ENCODE measurements at regions not wholly inside any gene's neighbourhood (a gene's known extent, or its start where the extent isn't known, plus 50 kb on each side); places are given as distances from the start of the nearest gene placed in this dataset.

DNA sequence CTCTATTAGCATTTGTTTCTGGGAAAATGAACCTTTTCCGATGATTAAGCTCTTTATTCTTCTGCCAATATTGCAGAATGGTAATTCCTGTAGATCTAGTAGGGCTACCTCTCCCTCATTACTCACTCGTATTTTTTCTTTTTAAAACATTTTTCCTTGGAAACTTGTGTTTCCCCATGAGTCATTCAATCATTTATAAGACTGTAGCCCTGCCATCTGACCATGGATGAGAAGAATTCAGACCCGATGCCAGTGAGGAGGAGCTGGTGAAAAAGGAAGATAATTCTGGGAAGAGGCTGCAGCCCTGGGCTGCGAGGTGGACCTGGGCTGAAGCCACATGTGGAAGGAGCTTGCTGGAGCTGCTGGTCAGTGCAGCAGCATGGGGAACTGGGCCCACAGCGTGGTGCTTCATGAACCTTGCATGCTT, 242.8 kb downstream of the KLF6 start:
- TF ChIP-seq, protein P1, sequence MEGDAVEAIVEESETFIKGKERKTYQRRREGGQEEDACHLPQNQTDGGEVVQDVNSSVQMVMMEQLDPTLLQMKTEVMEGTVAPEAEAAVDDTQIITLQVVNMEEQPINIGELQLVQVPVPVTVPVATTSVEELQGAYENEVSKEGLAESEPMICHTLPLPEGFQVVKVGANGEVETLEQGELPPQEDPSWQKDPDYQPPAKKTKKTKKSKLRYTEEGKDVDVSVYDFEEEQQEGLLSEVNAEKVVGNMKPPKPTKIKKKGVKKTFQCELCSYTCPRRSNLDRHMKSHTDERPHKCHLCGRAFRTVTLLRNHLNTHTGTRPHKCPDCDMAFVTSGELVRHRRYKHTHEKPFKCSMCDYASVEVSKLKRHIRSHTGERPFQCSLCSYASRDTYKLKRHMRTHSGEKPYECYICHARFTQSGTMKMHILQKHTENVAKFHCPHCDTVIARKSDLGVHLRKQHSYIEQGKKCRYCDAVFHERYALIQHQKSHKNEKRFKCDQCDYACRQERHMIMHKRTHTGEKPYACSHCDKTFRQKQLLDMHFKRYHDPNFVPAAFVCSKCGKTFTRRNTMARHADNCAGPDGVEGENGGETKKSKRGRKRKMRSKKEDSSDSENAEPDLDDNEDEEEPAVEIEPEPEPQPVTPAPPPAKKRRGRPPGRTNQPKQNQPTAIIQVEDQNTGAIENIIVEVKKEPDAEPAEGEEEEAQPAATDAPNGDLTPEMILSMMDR (IDR thresholded peaks at IDR 0.05; ENCODE audit: unreplicated experiment): no peak
- Mint-ChIP-seq H3K9me3 (ENCODE audit: unreplicated experiment) (no peaks in the 10 kb centered on the region), H3K27ac (ENCODE audit: unreplicated experiment) (no peak overlapping the region), H3K27me3 (ENCODE audit: unreplicated experiment) (peaks cover 2% of the 10 kb centered on the region), H3K4me3 (ENCODE audit: unreplicated experiment) (no peak overlapping the region), H3K36me3 (ENCODE audit: low read depth, unreplicated experiment) (no peaks in the 10 kb centered on the region), H3K4me1 (ENCODE audit: unreplicated experiment) (peaks cover 9% of the 10 kb centered on the region)
- DNase-seq (ENCODE audit: low spot score): no peak

DNA sequence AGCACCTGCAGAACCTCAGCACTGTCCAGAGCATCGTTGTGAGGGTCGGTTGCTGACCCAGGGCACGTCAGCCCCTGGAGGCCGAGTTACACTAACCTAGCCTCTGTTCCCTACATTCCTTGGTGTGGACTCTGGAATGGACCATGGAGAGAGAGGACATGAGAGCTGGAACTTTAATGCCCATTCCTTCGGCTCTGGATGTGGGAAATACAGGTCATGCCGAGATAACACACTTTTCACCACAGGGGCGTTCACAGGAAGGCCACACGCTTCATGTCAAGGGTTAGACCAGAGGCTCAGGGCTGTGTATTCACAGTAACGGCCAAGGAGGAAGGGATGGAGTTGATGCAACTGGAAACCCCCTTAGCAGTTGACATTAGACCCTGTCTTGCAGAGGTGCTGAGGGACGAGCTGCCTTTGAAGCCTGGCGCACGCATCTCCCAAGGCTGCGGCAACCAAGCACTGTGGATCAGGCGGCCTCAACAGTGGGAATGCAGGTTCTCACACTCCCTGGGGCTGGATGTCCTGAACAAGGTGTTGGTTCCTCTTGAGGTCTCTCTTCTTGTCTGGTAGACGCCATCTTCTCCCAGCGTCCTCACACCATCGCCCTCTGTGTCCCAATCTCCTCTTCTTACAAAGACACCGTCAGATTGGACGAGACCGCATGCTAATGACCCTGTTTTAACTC, 245.2 kb downstream of the KLF6 start:
- H3K4me3 Mint-ChIP-seq (ENCODE audit: unreplicated experiment): no peak overlapping the region

DNA sequence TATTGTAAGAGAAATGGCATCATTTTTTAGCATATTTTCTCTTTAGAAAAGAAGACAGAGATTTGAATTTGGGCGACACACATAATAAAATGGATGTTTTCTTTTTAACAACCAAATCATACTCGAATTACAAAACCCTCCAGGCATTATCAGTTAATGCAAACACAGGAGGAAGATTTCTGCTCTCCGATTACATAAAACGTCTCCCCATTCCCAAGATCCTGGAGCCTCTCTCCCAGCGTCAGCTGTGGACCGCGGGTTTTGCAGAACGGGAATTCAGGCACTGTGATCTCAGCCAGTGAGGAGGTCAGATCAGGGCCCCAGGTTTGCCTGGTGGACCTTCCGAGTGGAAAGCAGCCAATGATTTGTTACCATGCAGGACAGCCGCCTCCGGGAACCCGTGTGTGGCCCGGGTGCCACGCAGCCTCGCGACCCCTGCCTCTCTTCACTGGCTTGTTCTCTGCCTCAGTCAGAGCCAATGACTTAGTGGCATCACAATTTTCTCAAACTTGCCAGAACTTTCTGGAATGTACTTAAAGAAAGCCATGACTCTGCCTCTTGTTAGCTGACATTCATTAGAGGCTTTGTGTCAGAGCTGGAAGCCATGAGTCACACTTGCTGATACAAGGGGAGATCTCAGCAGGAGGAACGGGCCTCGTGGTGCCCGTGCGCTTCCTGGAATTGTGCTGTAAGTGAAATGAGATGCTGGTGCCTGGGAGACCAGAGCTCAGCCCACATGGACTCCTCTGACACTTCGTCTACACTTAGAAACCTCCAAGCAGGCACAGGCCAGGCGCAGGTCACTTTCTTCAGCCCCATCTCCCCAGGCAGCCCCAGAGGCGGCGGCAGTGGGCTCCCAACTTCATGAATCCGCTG, 246.1 kb downstream of the KLF6 start:
- Mint-ChIP-seq H3K4me1 (ENCODE audit: unreplicated experiment) (peaks cover 9% of the 10 kb centered on the region), H3K36me3 (ENCODE audit: low read depth, unreplicated experiment) (no peaks in the 10 kb centered on the region), H3K27me3 (ENCODE audit: unreplicated experiment) (peaks cover 3% of the 10 kb centered on the region), H3K4me3 (ENCODE audit: unreplicated experiment) (no peak overlapping the region), H3K27ac (ENCODE audit: unreplicated experiment) (no peak overlapping the region), H3K9me3 (ENCODE audit: unreplicated experiment) (no peaks in the 10 kb centered on the region)
- no peak for DNase-seq (ENCODE audit: low spot score)
- TF ChIP-seq, protein P1 (IDR thresholded peaks at IDR 0.05; ENCODE audit: unreplicated experiment): no peak

More for the DNA sequence above, 245.2 kb downstream of the KLF6 start:
- Mint-ChIP-seq H3K27ac (ENCODE audit: unreplicated experiment) (no peak overlapping the region), H3K27me3 (ENCODE audit: unreplicated experiment) (peaks cover 4% of the 10 kb centered on the region), H3K4me1 (ENCODE audit: unreplicated experiment) (peaks cover 9% of the 10 kb centered on the region), H3K36me3 (ENCODE audit: low read depth, unreplicated experiment) (no peaks in the 10 kb centered on the region), H3K9me3 (ENCODE audit: unreplicated experiment) (no peaks in the 10 kb centered on the region)
- TF ChIP-seq, protein P1 (IDR thresholded peaks at IDR 0.05; ENCODE audit: unreplicated experiment): no peak
- no peak for DNase-seq (ENCODE audit: low spot score)

DNA sequence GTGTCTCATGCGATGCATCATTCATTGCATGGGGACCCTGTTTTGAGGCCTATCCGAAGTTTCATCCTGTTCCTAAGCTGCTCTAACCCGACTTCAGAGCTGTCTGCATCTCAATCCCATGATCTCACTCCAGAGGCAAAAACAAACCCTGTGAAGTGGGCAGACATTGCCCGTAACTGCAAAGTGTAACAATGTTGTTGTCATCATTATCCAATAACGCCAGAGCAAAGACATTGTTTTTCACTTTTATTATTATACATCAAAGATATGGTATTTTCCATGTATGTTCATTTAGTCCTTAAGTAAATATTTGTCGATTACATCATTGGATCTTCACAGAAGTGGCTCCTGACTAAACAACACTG, 246.7 kb downstream of the KLF6 start:
- no peak for DNase-seq (ENCODE audit: low spot score)
- Mint-ChIP-seq H3K27me3 (ENCODE audit: unreplicated experiment) (peaks cover 3% of the 10 kb centered on the region), H3K4me3 (ENCODE audit: unreplicated experiment) (no peak overlapping the region), H3K9me3 (ENCODE audit: unreplicated experiment) (no peaks in the 10 kb centered on the region), H3K36me3 (ENCODE audit: low read depth, unreplicated experiment) (no peaks in the 10 kb centered on the region), H3K27ac (ENCODE audit: unreplicated experiment) (no peak overlapping the region), H3K4me1 (ENCODE audit: unreplicated experiment) (peaks cover 9% of the 10 kb centered on the region)
- TF ChIP-seq, protein P1 (IDR thresholded peaks at IDR 0.05; ENCODE audit: unreplicated experiment): no peak

DNA sequence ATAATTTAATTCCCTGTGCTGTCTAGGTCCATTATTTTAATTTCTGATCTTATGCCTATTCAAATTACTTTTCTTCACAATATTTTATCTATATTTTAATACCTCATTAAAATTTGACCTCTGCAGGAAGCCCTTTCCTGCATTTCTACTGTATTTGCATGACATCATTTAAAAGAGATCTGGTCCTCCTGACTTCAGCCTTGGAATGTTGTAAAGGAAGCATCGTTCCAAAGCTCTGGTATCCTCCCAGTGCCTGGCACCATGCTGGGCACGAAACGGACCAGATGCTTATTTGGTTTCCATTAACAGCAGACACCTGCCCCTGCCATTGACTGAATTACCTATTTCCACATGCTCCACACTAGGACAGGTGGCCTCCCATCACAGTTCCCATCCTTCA, 247.5 kb downstream of the KLF6 start:
- Mint-ChIP-seq H3K27me3 (ENCODE audit: unreplicated experiment) (peaks cover 3% of the 10 kb centered on the region), H3K4me1 (ENCODE audit: unreplicated experiment) (peaks cover 9% of the 10 kb centered on the region)

More for the DNA sequence above, 247.5 kb downstream of the KLF6 start:
- H3K36me3 Mint-ChIP-seq (ENCODE audit: low read depth, unreplicated experiment): no peaks in the 10 kb centered on the region
- H3K4me3 Mint-ChIP-seq (ENCODE audit: unreplicated experiment): no peak overlapping the region
- no peaks in the 10 kb centered on the region for H3K9me3 Mint-ChIP-seq (ENCODE audit: unreplicated experiment)
- TF ChIP-seq, protein P1 (IDR thresholded peaks at IDR 0.05; ENCODE audit: unreplicated experiment): no peak
- H3K27ac Mint-ChIP-seq (ENCODE audit: unreplicated experiment): no peak overlapping the region
- DNase-seq (ENCODE audit: low spot score): no peak

All from endothelial cell (in vitro differentiated cells).